Stimulated activated CD8-positive, alpha-beta memory T cell treated with anti-CD3 and anti-CD28 coated beads, Interleukin-15, amount 100 ng/mL, for 48 hours (primary cell): ENCODE measurements at regions not wholly inside any gene's neighbourhood (a gene's known extent, or its start where the extent isn't known, plus 50 kb on each side); places are given as distances from the start of the nearest gene placed in this dataset.

Source experiments
- DNase-seq, 2 donors: peaks; one replicate each; pipeline ENCODE4 v3.0.0-alpha.2; 2020; ENCODE audit warnings: low read depth in 2 of 2

GRCh38 chr3:140816372-140817195 lies 125.1 kb upstream of the SLC25A36 start:
- no peak for DNase-seq

- no peak for DNase-seq
Observed at GRCh38 chr3:140821493-140821892, 120.1 kb upstream of the SLC25A36 start.

GRCh38 chr3:140822401-140823047 lies 119.1 kb upstream of the SLC25A36 start:
- DNase-seq, result no peak

GRCh38 chr3:140823106-140823505 lies 118.5 kb upstream of the SLC25A36 start:
- DNase-seq, result no peak

GRCh38 chr3:140827894-140828293 lies 113.7 kb upstream of the SLC25A36 start:
- no peak for DNase-seq

GRCh38 chr3:140828585-140828984 lies 113.1 kb upstream of the SLC25A36 start:
- DNase-seq, result no peak

- no peak for DNase-seq
Observed at GRCh38 chr3:140829796-140830195, 111.8 kb upstream of the SLC25A36 start.

GRCh38 chr3:140830391-140830790 lies 111.2 kb upstream of the SLC25A36 start:
- DNase-seq, result no peak

GRCh38 chr3:140832883-140833282 lies 108.8 kb upstream of the SLC25A36 start:
- no peak for DNase-seq

GRCh38 chr3:140834266-140835037 lies 107.2 kb upstream of the SLC25A36 start:
- DNase-seq, result no peak

GRCh38 chr3:140842984-140843649 lies 98.5 kb upstream of the SLC25A36 start:
- no peak for DNase-seq

- no peak for DNase-seq
Observed at GRCh38 chr3:140843656-140844055, 98.0 kb upstream of the SLC25A36 start.

- no peak for DNase-seq
Observed at GRCh38 chr3:140844072-140844471, 97.6 kb upstream of the SLC25A36 start.

GRCh38 chr3:140845882-140846281 lies 95.8 kb upstream of the SLC25A36 start:
- no peak for DNase-seq

GRCh38 chr3:140848666-140849065 lies 93.0 kb upstream of the SLC25A36 start:
- no peak for DNase-seq

GRCh38 chr3:140850210-140850955 lies 91.3 kb upstream of the SLC25A36 start:
- DNase-seq, result no peak

GRCh38 chr3:140854961-140855360 lies 86.7 kb upstream of the SLC25A36 start:
- DNase-seq, result no peak

- DNase-seq, result no peak
Observed at GRCh38 chr3:140856905-140857304, 84.7 kb upstream of the SLC25A36 start.

GRCh38 chr3:140857993-140858392 lies 83.6 kb upstream of the SLC25A36 start:
- no peak for DNase-seq

- no peak for DNase-seq
Observed at GRCh38 chr3:140859592-140860336, 81.9 kb upstream of the SLC25A36 start.
